ENCODE measurements at regions not wholly inside any gene's neighbourhood (a gene's known extent, or its start where the extent isn't known, plus 50 kb on each side); places are given as distances from the start of the nearest gene placed in this dataset.

GRCh38 chr5:28864006-28864405 is 1825.6 kb upstream of the CDH9 start:
- no peak overlapping the region for H4K91ac ChIP-seq (ENCODE audit: low read length)
- no peak for DNase-seq
- H3K4me2 ChIP-seq (ENCODE audit: low read length, poor library complexity, severe bottlenecking): no peak overlapping the region
- no peak overlapping the region for H2BK15ac ChIP-seq (ENCODE audit: low read depth, poor library complexity, severe bottlenecking)
- H2AFZ ChIP-seq (ENCODE audit: low read depth, low read length): no peak overlapping the region
- H2BK120ac ChIP-seq (ENCODE audit: low read depth, low read length): no peak overlapping the region
- H3K9me3 ChIP-seq (ENCODE audit: control insufficient read depth, low read length): peaks cover 6% of the 10 kb centered on the region
- no peak overlapping the region for H3K4me3 ChIP-seq (ENCODE audit: insufficient read depth in 1 of 2, low read depth in 1 of 2, low read length in 2 of 2)
- H3K79me1 ChIP-seq (replicated peaks; ENCODE audit: low read length, poor library complexity, severe bottlenecking): no peaks in the 10 kb centered on the region
- no peaks in the 10 kb centered on the region for H3K4me1 ChIP-seq (ENCODE audit: control insufficient read depth, insufficient read depth, low read depth, low read length)
- no peak overlapping the region for H2AK5ac ChIP-seq (ENCODE audit: low read length, severe bottlenecking)
- H3K36me3 ChIP-seq (ENCODE audit: control insufficient read depth in 1 of 2, insufficient read depth in 2 of 2, low read depth in 1 of 2, low read length in 2 of 2): no peaks in the 10 kb centered on the region
- H2BK5ac ChIP-seq (ENCODE audit: low read depth, low read length, poor library complexity, severe bottlenecking): no peak overlapping the region
- no peak overlapping the region for H3K18ac ChIP-seq (ENCODE audit: low read depth in 1 of 2, low read length in 2 of 2)
- H3K9ac ChIP-seq (ENCODE audit: low read length): no peak overlapping the region
- no peak overlapping the region for H3K27ac ChIP-seq (ENCODE audit: low read length, poor library complexity, severe bottlenecking)
- no peaks in the 10 kb centered on the region for H3K27me3 ChIP-seq (ENCODE audit: control insufficient read depth in 1 of 2, insufficient read depth in 1 of 2, low read length in 2 of 2)
- WGBS: no CpG with 5 or more reads among the region's 2 CpGs
- H3K23ac ChIP-seq (ENCODE audit: low read length in 2 of 2): no peak overlapping the region
- H3K14ac ChIP-seq (ENCODE audit: low read length in 2 of 2): no peak overlapping the region
- no peak overlapping the region for H3K4ac ChIP-seq (ENCODE audit: low read depth in 1 of 2, low read length in 2 of 2)
- H2BK12ac ChIP-seq (ENCODE audit: low read length in 2 of 2): no peak overlapping the region
- no peak overlapping the region for H4K8ac ChIP-seq (ENCODE audit: low read length)

- Histone ChIP-seq H4K91ac (ENCODE audit: low read length) (no peak overlapping the region), H2BK120ac (ENCODE audit: low read depth, low read length) (no peak overlapping the region), H2BK12ac (ENCODE audit: low read length in 2 of 2) (no peak overlapping the region), H2AK5ac (ENCODE audit: low read length, severe bottlenecking) (no peak overlapping the region), H3K4me2 (ENCODE audit: low read length, poor library complexity, severe bottlenecking) (no peak overlapping the region), H4K8ac (ENCODE audit: low read length) (no peak overlapping the region), H3K36me3 (ENCODE audit: control insufficient read depth in 1 of 2, insufficient read depth in 2 of 2, low read depth in 1 of 2, low read length in 2 of 2) (no peaks in the 10 kb centered on the region), H3K9ac (ENCODE audit: low read length) (no peak overlapping the region), H3K14ac (ENCODE audit: low read length in 2 of 2) (no peak overlapping the region), H3K4me1 (ENCODE audit: control insufficient read depth, insufficient read depth, low read depth, low read length) (no peaks in the 10 kb centered on the region), H3K23ac (ENCODE audit: low read length in 2 of 2) (no peak overlapping the region), H2BK5ac (ENCODE audit: low read depth, low read length, poor library complexity, severe bottlenecking) (no peak overlapping the region), H2AFZ (ENCODE audit: low read depth, low read length) (no peak overlapping the region), H2BK15ac (ENCODE audit: low read depth, poor library complexity, severe bottlenecking) (no peak overlapping the region), H3K4ac (ENCODE audit: low read depth in 1 of 2, low read length in 2 of 2) (no peak overlapping the region), H3K27ac (ENCODE audit: low read length, poor library complexity, severe bottlenecking) (no peak overlapping the region), H3K9me3 (ENCODE audit: control insufficient read depth, low read length) (peaks cover 8% of the 10 kb centered on the region), H3K4me3 (ENCODE audit: insufficient read depth in 1 of 2, low read depth in 1 of 2, low read length in 2 of 2) (no peak overlapping the region), H3K79me1 (replicated peaks; ENCODE audit: low read length, poor library complexity, severe bottlenecking) (no peaks in the 10 kb centered on the region), H3K18ac (ENCODE audit: low read depth in 1 of 2, low read length in 2 of 2) (no peak overlapping the region), H3K27me3 (ENCODE audit: control insufficient read depth in 1 of 2, insufficient read depth in 1 of 2, low read length in 2 of 2) (no peaks in the 10 kb centered on the region)
- DNase-seq: no peak
- no CpG with 5 or more reads among the region's 1 CpG for WGBS
These were observed 1824.4 kb upstream of the CDH9 start for GRCh38 chr5:28862860-28863196.

- Histone ChIP-seq H2AFZ (ENCODE audit: low read depth, low read length) (no peak overlapping the region), H3K9ac (ENCODE audit: low read length) (no peak overlapping the region), H3K18ac (ENCODE audit: low read depth in 1 of 2, low read length in 2 of 2) (no peak overlapping the region), H2BK120ac (ENCODE audit: low read depth, low read length) (no peak overlapping the region), H2BK15ac (ENCODE audit: low read depth, poor library complexity, severe bottlenecking) (no peak overlapping the region), H3K23ac (ENCODE audit: low read length in 2 of 2) (no peak overlapping the region), H3K36me3 (ENCODE audit: control insufficient read depth in 1 of 2, insufficient read depth in 2 of 2, low read depth in 1 of 2, low read length in 2 of 2) (no peaks in the 10 kb centered on the region), H3K79me1 (replicated peaks; ENCODE audit: low read length, poor library complexity, severe bottlenecking) (no peaks in the 10 kb centered on the region), H3K4ac (ENCODE audit: low read depth in 1 of 2, low read length in 2 of 2) (no peak overlapping the region), H3K14ac (ENCODE audit: low read length in 2 of 2) (no peak overlapping the region), H3K4me1 (ENCODE audit: control insufficient read depth, insufficient read depth, low read depth, low read length) (no peaks in the 10 kb centered on the region), H3K27me3 (ENCODE audit: control insufficient read depth in 1 of 2, insufficient read depth in 1 of 2, low read length in 2 of 2) (no peaks in the 10 kb centered on the region), H3K4me3 (ENCODE audit: insufficient read depth in 1 of 2, low read depth in 1 of 2, low read length in 2 of 2) (no peak overlapping the region), H3K27ac (ENCODE audit: low read length, poor library complexity, severe bottlenecking) (no peak overlapping the region), H3K9me3 (ENCODE audit: control insufficient read depth, low read length) (peaks cover 8% of the 10 kb centered on the region), H2BK12ac (ENCODE audit: low read length in 2 of 2) (no peak overlapping the region), H4K91ac (ENCODE audit: low read length) (no peak overlapping the region), H3K4me2 (ENCODE audit: low read length, poor library complexity, severe bottlenecking) (no peak overlapping the region), H4K8ac (ENCODE audit: low read length) (no peak overlapping the region), H2BK5ac (ENCODE audit: low read depth, low read length, poor library complexity, severe bottlenecking) (no peak overlapping the region), H2AK5ac (ENCODE audit: low read length, severe bottlenecking) (no peak overlapping the region)
- 74% methylated on average over 8 of the region's 12 CpGs for WGBS
- DNase-seq: no peak
These were observed 1823.9 kb upstream of the CDH9 start for GRCh38 chr5:28862137-28862859.

- Histone ChIP-seq H3K36me3 (ENCODE audit: control insufficient read depth in 1 of 2, insufficient read depth in 2 of 2, low read depth in 1 of 2, low read length in 2 of 2) (no peaks in the 10 kb centered on the region), H2AK5ac (ENCODE audit: low read length, severe bottlenecking) (no peak overlapping the region), H3K14ac (ENCODE audit: low read length in 2 of 2) (no peak overlapping the region), H3K27me3 (ENCODE audit: control insufficient read depth in 1 of 2, insufficient read depth in 1 of 2, low read length in 2 of 2) (no peaks in the 10 kb centered on the region), H4K91ac (ENCODE audit: low read length) (no peak overlapping the region), H3K4ac (ENCODE audit: low read depth in 1 of 2, low read length in 2 of 2) (no peak overlapping the region), H3K27ac (ENCODE audit: low read length, poor library complexity, severe bottlenecking) (no peak overlapping the region), H3K4me2 (ENCODE audit: low read length, poor library complexity, severe bottlenecking) (no peak overlapping the region), H2BK12ac (ENCODE audit: low read length in 2 of 2) (no peak overlapping the region), H2BK5ac (ENCODE audit: low read depth, low read length, poor library complexity, severe bottlenecking) (no peak overlapping the region), H2BK120ac (ENCODE audit: low read depth, low read length) (no peak overlapping the region), H3K18ac (ENCODE audit: low read depth in 1 of 2, low read length in 2 of 2) (no peak overlapping the region), H2BK15ac (ENCODE audit: low read depth, poor library complexity, severe bottlenecking) (no peak overlapping the region), H3K23ac (ENCODE audit: low read length in 2 of 2) (no peak overlapping the region), H3K4me1 (ENCODE audit: control insufficient read depth, insufficient read depth, low read depth, low read length) (no peaks in the 10 kb centered on the region), H3K79me1 (replicated peaks; ENCODE audit: low read length, poor library complexity, severe bottlenecking) (no peaks in the 10 kb centered on the region), H3K4me3 (ENCODE audit: insufficient read depth in 1 of 2, low read depth in 1 of 2, low read length in 2 of 2) (no peak overlapping the region), H3K9me3 (ENCODE audit: control insufficient read depth, low read length) (peaks cover 5% of the 10 kb centered on the region), H4K8ac (ENCODE audit: low read length) (no peak overlapping the region), H3K9ac (ENCODE audit: low read length) (no peak overlapping the region), H2AFZ (ENCODE audit: low read depth, low read length) (no peak overlapping the region)
- no CpG with 5 or more reads among the region's 1 CpG for WGBS
- no peak for DNase-seq
These were observed 1817.2 kb upstream of the CDH9 start for GRCh38 chr5:28855626-28856025.
